GM12878 (cell line): ENCODE measurements at regions not wholly inside any gene's neighbourhood (a gene's known extent, or its start where the extent isn't known, plus 50 kb on each side); places are given as distances from the start of the nearest gene placed in this dataset.

Experiments
- KDM1A ChIP-seq: fragments of 200-600 bp; sonication (generic); IDR thresholded peaks from 2 replicates; pipeline ENCODE4 v1.6.1; 2016; ENCODE audit warnings: borderline replicate concordance
- TF ChIP-seq, protein P1 (sequence below): fragments of 450-650 bp; IDR thresholded peaks from 2 replicates; pipeline ENCODE4 v1.6.1; 2017; ENCODE audit warnings: mild to moderate bottlenecking, moderate library complexity
- TF ChIP-seq, protein P2 (sequence below): fragments of 450-650 bp; IDR thresholded peaks from 2 replicates; pipeline ENCODE4 v1.6.1; 2018; ENCODE audit warnings: mild to moderate bottlenecking, low read depth, moderate library complexity; ENCODE audit not compliant: partially characterized antibody
- TF ChIP-seq, protein P3 (sequence below): IDR thresholded peaks from 2 replicates; pipeline ENCODE4 v1.6.1; 2011; ENCODE audit warnings: mild to moderate bottlenecking, low read depth, low read length, moderate library complexity; ENCODE audit not compliant: insufficient replicate concordance

DNA sequence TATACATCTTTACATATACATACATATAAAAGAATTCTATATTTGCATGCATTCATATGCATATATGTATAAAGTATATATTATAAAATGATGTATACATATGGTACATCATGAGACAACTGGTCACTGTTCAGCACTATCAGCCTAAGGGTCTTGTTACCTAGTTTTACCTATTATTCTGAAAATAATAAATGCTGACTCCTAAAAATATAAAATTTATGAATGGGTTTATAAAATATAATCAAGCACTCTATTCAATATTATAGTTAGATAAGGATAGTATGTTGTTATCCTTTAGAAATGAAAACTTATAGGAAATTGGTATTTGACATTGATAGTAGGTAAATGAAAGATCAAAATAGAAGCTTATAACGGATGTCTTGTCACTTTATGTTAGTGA lies 324.2 kb downstream of the GBA3 start (continued):
- TF ChIP-seq, protein P1, sequence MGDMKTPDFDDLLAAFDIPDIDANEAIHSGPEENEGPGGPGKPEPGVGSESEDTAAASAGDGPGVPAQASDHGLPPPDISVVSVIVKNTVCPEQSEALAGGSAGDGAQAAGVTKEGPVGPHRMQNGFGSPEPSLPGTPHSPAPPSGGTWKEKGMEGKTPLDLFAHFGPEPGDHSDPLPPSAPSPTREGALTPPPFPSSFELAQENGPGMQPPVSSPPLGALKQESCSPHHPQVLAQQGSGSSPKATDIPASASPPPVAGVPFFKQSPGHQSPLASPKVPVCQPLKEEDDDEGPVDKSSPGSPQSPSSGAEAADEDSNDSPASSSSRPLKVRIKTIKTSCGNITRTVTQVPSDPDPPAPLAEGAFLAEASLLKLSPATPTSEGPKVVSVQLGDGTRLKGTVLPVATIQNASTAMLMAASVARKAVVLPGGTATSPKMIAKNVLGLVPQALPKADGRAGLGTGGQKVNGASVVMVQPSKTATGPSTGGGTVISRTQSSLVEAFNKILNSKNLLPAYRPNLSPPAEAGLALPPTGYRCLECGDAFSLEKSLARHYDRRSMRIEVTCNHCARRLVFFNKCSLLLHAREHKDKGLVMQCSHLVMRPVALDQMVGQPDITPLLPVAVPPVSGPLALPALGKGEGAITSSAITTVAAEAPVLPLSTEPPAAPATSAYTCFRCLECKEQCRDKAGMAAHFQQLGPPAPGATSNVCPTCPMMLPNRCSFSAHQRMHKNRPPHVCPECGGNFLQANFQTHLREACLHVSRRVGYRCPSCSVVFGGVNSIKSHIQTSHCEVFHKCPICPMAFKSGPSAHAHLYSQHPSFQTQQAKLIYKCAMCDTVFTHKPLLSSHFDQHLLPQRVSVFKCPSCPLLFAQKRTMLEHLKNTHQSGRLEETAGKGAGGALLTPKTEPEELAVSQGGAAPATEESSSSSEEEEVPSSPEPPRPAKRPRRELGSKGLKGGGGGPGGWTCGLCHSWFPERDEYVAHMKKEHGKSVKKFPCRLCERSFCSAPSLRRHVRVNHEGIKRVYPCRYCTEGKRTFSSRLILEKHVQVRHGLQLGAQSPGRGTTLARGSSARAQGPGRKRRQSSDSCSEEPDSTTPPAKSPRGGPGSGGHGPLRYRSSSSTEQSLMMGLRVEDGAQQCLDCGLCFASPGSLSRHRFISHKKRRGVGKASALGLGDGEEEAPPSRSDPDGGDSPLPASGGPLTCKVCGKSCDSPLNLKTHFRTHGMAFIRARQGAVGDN = no peak
- TF ChIP-seq, protein P2, sequence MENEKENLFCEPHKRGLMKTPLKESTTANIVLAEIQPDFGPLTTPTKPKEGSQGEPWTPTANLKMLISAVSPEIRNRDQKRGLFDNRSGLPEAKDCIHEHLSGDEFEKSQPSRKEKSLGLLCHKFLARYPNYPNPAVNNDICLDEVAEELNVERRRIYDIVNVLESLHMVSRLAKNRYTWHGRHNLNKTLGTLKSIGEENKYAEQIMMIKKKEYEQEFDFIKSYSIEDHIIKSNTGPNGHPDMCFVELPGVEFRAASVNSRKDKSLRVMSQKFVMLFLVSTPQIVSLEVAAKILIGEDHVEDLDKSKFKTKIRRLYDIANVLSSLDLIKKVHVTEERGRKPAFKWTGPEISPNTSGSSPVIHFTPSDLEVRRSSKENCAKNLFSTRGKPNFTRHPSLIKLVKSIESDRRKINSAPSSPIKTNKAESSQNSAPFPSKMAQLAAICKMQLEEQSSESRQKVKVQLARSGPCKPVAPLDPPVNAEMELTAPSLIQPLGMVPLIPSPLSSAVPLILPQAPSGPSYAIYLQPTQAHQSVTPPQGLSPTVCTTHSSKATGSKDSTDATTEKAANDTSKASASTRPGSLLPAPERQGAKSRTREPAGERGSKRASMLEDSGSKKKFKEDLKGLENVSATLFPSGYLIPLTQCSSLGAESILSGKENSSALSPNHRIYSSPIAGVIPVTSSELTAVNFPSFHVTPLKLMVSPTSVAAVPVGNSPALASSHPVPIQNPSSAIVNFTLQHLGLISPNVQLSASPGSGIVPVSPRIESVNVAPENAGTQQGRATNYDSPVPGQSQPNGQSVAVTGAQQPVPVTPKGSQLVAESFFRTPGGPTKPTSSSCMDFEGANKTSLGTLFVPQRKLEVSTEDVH = no peak
- TF ChIP-seq KDM1A = no peak
- TF ChIP-seq, protein P3, sequence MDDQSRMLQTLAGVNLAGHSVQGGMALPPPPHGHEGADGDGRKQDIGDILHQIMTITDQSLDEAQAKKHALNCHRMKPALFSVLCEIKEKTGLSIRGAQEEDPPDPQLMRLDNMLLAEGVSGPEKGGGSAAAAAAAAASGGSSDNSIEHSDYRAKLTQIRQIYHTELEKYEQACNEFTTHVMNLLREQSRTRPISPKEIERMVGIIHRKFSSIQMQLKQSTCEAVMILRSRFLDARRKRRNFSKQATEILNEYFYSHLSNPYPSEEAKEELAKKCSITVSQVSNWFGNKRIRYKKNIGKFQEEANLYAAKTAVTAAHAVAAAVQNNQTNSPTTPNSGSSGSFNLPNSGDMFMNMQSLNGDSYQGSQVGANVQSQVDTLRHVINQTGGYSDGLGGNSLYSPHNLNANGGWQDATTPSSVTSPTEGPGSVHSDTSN = no peak
